ENCODE measurements at regions not wholly inside any gene's neighbourhood (a gene's known extent, or its start where the extent isn't known, plus 50 kb on each side); places are given as distances from the start of the nearest gene placed in this dataset.

DNA sequence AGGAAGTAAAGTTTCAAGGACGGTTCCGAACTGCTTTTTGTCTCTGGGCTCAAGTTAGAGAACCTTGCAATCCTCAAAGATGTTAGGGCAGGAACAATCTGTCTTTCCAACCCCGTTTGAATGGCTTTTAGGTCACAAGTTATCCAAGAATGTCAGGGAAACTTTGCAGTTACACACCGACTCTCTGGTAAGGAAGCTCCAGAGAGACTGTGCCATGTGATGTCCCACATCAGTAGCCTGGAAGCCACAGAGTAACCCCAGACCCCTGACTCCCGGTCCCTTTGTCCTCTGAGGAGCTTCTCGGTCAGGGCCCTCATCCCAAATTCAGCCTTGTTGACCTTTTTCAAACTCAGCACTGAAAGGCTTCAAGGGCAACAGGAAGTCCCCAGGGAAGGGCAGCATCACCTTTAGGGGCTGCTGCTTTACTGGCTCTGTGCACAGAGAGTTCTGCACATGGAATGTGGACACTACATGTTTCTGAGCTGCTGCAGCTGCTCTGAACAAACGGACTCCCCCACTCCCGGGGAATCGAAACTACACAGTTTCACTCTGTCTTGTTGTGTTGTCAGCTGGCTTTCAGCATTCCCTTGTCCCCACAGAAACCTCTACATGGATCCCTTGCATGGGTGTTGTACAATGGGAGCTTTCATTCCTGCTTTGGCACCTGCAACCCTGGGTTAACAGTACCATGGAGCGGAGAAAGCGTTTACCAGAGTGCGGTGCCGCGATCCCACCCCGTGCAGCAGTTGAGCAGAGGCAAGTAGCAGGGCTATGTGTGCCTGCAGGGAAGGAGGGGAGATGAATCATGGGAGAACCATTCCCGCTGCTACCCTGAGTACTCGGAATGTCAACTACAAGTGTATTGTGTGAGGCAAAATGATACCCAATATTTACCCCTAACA lies 408.2 kb upstream of the THBS1 start (continued):
- no peak for TF ChIP-seq ZNF281 (CRISPR knock-in tag; IDR thresholded peaks at IDR 0.05; ENCODE audit: borderline replicate concordance)
- no peak for TF ChIP-seq GFI1 (CRISPR knock-in tag; IDR thresholded peaks at IDR 0.05; ENCODE audit: borderline replicate concordance)
- no peak for TF ChIP-seq TBL1XR1 (IDR thresholded peaks at IDR 0.05; ENCODE audit: borderline replicate concordance, low read length, partially characterized antibody)
- no peak for TF ChIP-seq ZBTB1 (CRISPR knock-in tag; IDR thresholded peaks at IDR 0.05; ENCODE audit: borderline replicate concordance)
- TF ChIP-seq HOXA9 (CRISPR knock-in tag; IDR thresholded peaks at IDR 0.05; ENCODE audit: borderline replicate concordance): no peak
- TF ChIP-seq SIN3B (IDR thresholded peaks at IDR 0.05; ENCODE audit: low read length): no peak
- no peak for TF ChIP-seq ELF1 (CRISPR knock-in tag; IDR thresholded peaks at IDR 0.05)
- no peak for TF ChIP-seq CBX2 (IDR thresholded peaks at IDR 0.05; ENCODE audit: low read depth, low read length)
- no peak for TF ChIP-seq CBX2 (CRISPR knock-in tag; IDR thresholded peaks at IDR 0.05; ENCODE audit: low read depth)
- TF ChIP-seq ZNF556 (CRISPR knock-in tag; IDR thresholded peaks at IDR 0.05; ENCODE audit: borderline replicate concordance): 0 out of 2 replicates have a peak, but pooled peaks have one; percentile 44
- no peak for TF ChIP-seq ZMYM2 (CRISPR knock-in tag; IDR thresholded peaks at IDR 0.05)
- no peak for TF ChIP-seq NR3C1 (CRISPR knock-in tag; IDR thresholded peaks at IDR 0.05)
- no peak for TF ChIP-seq HINFP (CRISPR knock-in tag; IDR thresholded peaks at IDR 0.05; ENCODE audit: low read depth)
- TF ChIP-seq IRF2 (CRISPR knock-in tag; IDR thresholded peaks at IDR 0.05): no peak
- no peak for TF ChIP-seq U2AF1 (optimal IDR thresholded peaks at IDR 0.05; ENCODE audit: low read depth, low read length)
- TF ChIP-seq ZNF687 (CRISPR knock-in tag; IDR thresholded peaks at IDR 0.05): peak; percentile 70
- TF ChIP-seq ZNF615 (CRISPR knock-in tag; IDR thresholded peaks at IDR 0.05; ENCODE audit: borderline replicate concordance): no peak
- no peak for TF ChIP-seq ZNF614 (CRISPR knock-in tag; IDR thresholded peaks at IDR 0.05; ENCODE audit: borderline replicate concordance)
- no peak for TF ChIP-seq TFE3 (CRISPR knock-in tag; IDR thresholded peaks at IDR 0.05)
